ENCODE measurements at regions not wholly inside any gene's neighbourhood (a gene's known extent, or its start where the extent isn't known, plus 50 kb on each side); places are given as distances from the start of the nearest gene placed in this dataset.

DNA sequence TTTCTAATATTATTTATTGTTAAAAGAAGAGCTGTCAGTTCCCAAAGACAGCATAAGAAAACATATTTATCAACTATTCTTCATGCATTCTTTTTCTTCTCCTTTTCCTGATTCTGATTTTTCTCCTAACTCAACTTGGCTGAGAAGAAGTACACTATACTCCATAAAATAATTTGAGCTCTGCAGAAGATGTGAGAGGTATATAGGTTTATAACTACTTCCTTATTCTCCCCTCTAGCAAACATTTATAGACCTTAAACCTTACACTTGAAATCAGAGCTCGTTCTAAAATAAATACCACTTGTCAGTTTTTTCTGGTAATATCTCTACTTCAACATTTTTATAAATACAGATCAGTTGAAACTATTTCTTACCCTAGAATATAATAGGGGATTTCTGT lies 724.8 kb upstream of the GRAMD2B start:
- Histone ChIP-seq H3K4me3 (ENCODE audit: low read depth in 2 of 2, low read length in 2 of 2) (no peak overlapping the region), H3K36me3 (ENCODE audit: control insufficient read depth, insufficient read depth, low read length) (no peaks in the 10 kb centered on the region), H3K27ac (ENCODE audit: low read length) (peak overlapping the region; percentile 93), H3K4me1 (ENCODE audit: control insufficient read depth, insufficient read depth, low read length) (peaks cover 40% of the 10 kb centered on the region), H3K27me3 (ENCODE audit: control insufficient read depth, insufficient read depth, low read length) (no peaks in the 10 kb centered on the region), H3K9me3 (ENCODE audit: control insufficient read depth, insufficient read depth, low read depth, low read length) (peaks cover 5% of the 10 kb centered on the region; the same call in 1 of the 2 replicates)
- in situ Hi-C loops (cut with HindIII; ENCODE audit: low pct_unique_long_range_greater_than_20kb, low sequenced_read_pairs): no loop called here
- ChIA-PET POLR2A (no interaction called here), CTCF (no interaction called here)
- ATAC-seq (no peak), DNase-seq (ENCODE audit: low read depth, low spot score) (no peak)
- TF ChIP-seq, protein P1, sequence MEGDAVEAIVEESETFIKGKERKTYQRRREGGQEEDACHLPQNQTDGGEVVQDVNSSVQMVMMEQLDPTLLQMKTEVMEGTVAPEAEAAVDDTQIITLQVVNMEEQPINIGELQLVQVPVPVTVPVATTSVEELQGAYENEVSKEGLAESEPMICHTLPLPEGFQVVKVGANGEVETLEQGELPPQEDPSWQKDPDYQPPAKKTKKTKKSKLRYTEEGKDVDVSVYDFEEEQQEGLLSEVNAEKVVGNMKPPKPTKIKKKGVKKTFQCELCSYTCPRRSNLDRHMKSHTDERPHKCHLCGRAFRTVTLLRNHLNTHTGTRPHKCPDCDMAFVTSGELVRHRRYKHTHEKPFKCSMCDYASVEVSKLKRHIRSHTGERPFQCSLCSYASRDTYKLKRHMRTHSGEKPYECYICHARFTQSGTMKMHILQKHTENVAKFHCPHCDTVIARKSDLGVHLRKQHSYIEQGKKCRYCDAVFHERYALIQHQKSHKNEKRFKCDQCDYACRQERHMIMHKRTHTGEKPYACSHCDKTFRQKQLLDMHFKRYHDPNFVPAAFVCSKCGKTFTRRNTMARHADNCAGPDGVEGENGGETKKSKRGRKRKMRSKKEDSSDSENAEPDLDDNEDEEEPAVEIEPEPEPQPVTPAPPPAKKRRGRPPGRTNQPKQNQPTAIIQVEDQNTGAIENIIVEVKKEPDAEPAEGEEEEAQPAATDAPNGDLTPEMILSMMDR (IDR thresholded peaks at IDR 0.05): no peak
- TF ChIP-seq TCF7L2 (IDR thresholded peaks at IDR 0.05; ENCODE audit: low read depth, low read length) (no peak), POLR2AphosphoS5 (IDR thresholded peaks at IDR 0.05; ENCODE audit: low read depth, low read length) (no peak)
- BruUV-seq (replicated peaks): no TSS peak
- intact Hi-C loops (cut with micrococcal nuclease; ENCODE audit: unreplicated experiment): loop anchor here (10.0 kb wide), 2 partner anchors 136 to 284 kb away; no protein-coding TSS in a partner anchor

DNA sequence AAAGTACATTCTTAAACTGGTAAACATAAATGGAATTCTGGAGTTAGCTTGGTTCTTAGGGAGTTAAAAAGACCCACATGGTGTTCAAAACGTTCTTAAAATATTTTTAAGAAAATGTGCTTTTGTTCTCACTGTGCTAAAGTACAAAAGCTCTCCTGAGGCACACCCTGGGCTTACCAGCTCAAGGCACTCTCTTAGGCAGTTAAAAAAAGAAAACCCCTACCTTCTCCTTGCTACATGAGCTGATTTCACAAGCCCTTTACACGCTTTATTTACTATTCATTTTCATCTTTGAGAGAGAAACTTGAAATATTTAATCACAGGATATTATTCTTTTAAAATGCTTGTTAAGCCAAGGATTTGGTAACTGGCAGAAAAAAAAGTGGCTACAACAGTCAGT lies 723.3 kb upstream of the GRAMD2B start:
- H3K9me3 ChIP-seq (ENCODE audit: control insufficient read depth, insufficient read depth, low read depth, low read length): peaks cover 14% of the 10 kb centered on the region
- no peak for ATAC-seq
- BruUV-seq (replicated peaks): no TSS peak
- CTCF ChIA-PET: no interaction called here
- intact Hi-C loops (cut with micrococcal nuclease; ENCODE audit: unreplicated experiment): loop anchor here (10.0 kb wide), 2 partner anchors 135 to 285 kb away; no protein-coding TSS in a partner anchor
- TF ChIP-seq, protein P2, sequence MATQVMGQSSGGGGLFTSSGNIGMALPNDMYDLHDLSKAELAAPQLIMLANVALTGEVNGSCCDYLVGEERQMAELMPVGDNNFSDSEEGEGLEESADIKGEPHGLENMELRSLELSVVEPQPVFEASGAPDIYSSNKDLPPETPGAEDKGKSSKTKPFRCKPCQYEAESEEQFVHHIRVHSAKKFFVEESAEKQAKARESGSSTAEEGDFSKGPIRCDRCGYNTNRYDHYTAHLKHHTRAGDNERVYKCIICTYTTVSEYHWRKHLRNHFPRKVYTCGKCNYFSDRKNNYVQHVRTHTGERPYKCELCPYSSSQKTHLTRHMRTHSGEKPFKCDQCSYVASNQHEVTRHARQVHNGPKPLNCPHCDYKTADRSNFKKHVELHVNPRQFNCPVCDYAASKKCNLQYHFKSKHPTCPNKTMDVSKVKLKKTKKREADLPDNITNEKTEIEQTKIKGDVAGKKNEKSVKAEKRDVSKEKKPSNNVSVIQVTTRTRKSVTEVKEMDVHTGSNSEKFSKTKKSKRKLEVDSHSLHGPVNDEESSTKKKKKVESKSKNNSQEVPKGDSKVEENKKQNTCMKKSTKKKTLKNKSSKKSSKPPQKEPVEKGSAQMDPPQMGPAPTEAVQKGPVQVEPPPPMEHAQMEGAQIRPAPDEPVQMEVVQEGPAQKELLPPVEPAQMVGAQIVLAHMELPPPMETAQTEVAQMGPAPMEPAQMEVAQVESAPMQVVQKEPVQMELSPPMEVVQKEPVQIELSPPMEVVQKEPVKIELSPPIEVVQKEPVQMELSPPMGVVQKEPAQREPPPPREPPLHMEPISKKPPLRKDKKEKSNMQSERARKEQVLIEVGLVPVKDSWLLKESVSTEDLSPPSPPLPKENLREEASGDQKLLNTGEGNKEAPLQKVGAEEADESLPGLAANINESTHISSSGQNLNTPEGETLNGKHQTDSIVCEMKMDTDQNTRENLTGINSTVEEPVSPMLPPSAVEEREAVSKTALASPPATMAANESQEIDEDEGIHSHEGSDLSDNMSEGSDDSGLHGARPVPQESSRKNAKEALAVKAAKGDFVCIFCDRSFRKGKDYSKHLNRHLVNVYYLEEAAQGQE (IDR thresholded peaks at IDR 0.05; ENCODE audit: insufficient read depth in 1 of 2, low read depth in 2 of 2, low read length in 1 of 2): no peak
- TF ChIP-seq, protein P1 (IDR thresholded peaks at IDR 0.05): no peak
- TF ChIP-seq SIN3A (IDR thresholded peaks at IDR 0.05; ENCODE audit: borderline replicate concordance, insufficient read depth, low read depth, low read length) (no peak), POLR2AphosphoS5 (IDR thresholded peaks at IDR 0.05; ENCODE audit: low read depth, low read length) (no peak), TCF7L2 (IDR thresholded peaks at IDR 0.05; ENCODE audit: low read depth, low read length) (no peak)
- H3K27ac ChIP-seq (ENCODE audit: low read length): peak overlapping the region; percentile 93
- in situ Hi-C loops (cut with HindIII; ENCODE audit: low pct_unique_long_range_greater_than_20kb, low sequenced_read_pairs): no loop called here
- POLR2A ChIA-PET: no interaction called here
- no peak overlapping the region for H3K4me3 ChIP-seq (ENCODE audit: low read depth in 2 of 2, low read length in 2 of 2)
- no peaks in the 10 kb centered on the region for H3K36me3 ChIP-seq (ENCODE audit: control insufficient read depth, insufficient read depth, low read length)
- peaks cover 40% of the 10 kb centered on the region for H3K4me1 ChIP-seq (ENCODE audit: control insufficient read depth, insufficient read depth, low read length)
- H3K27me3 ChIP-seq (ENCODE audit: control insufficient read depth, insufficient read depth, low read length): no peaks in the 10 kb centered on the region
- no peak for DNase-seq (ENCODE audit: low read depth, low spot score)
